Activated CD8-positive, alpha-beta memory T cell treated with anti-CD3 and anti-CD28 coated beads for 48 hours (primary cell): ENCODE measurements at regions not wholly inside any gene's neighbourhood (a gene's known extent, or its start where the extent isn't known, plus 50 kb on each side); places are given as distances from the start of the nearest gene placed in this dataset.

ENCODE experiments used
- DNase-seq, 3 experiments: peaks; one replicate each; pipeline ENCODE4 v3.0.0-alpha.2; 2020; ENCODE audit warnings: low read depth in 2 of 3, low spot score in 2 of 3

- no peak for DNase-seq
Observed at GRCh38 chr13:83340170-83340569, 542.1 kb downstream of the SLITRK1 start.

- DNase-seq: no peak
Observed at GRCh38 chr13:83333614-83334388, 548.5 kb downstream of the SLITRK1 start.

- no peak for DNase-seq
Observed at GRCh38 chr13:83332751-83333150, 549.5 kb downstream of the SLITRK1 start.

GRCh38 chr13:83327091-83327490 lies 555.2 kb downstream of the SLITRK1 start:
- no peak for DNase-seq

GRCh38 chr13:83325125-83325853 lies 557.0 kb downstream of the SLITRK1 start:
- no peak for DNase-seq

- DNase-seq: no peak
Observed at GRCh38 chr13:83311886-83312577, 570.2 kb downstream of the SLITRK1 start.

GRCh38 chr13:83298617-83299016 lies 583.7 kb downstream of the SLITRK1 start:
- DNase-seq: no peak

GRCh38 chr13:83297586-83298290 lies 584.5 kb downstream of the SLITRK1 start:
- DNase-seq: no peak

- no peak for DNase-seq
Observed at GRCh38 chr13:83295686-83296085, 586.6 kb downstream of the SLITRK1 start.

- no peak for DNase-seq
Observed at GRCh38 chr13:83286737-83287136, 595.5 kb downstream of the SLITRK1 start.

GRCh38 chr13:83281654-83282053 lies 600.6 kb downstream of the SLITRK1 start:
- no peak for DNase-seq

- DNase-seq: no peak
Observed at GRCh38 chr13:83274679-83275078, 607.6 kb downstream of the SLITRK1 start.

- DNase-seq: no peak
Observed at GRCh38 chr13:83272652-83273240, 609.5 kb downstream of the SLITRK1 start.

GRCh38 chr13:83272076-83272475 lies 610.2 kb downstream of the SLITRK1 start:
- no peak for DNase-seq

- DNase-seq: no peak
Observed at GRCh38 chr13:83265279-83265678, 617.0 kb downstream of the SLITRK1 start.

- DNase-seq: no peak
Observed at GRCh38 chr13:83248751-83249150, 633.5 kb downstream of the SLITRK1 start.

- no peak for DNase-seq
Observed at GRCh38 chr13:83232626-83233025, 649.6 kb downstream of the SLITRK1 start.

- no peak for DNase-seq
Observed at GRCh38 chr13:83229574-83230305, 652.5 kb downstream of the SLITRK1 start.

- no peak for DNase-seq
Observed at GRCh38 chr13:83223546-83223945, 658.7 kb downstream of the SLITRK1 start.

- DNase-seq: no peak
Observed at GRCh38 chr13:83221813-83222241, 660.4 kb downstream of the SLITRK1 start.
